Natural killer cell (primary cell): ENCODE measurements at regions not wholly inside any gene's neighbourhood (a gene's known extent, or its start where the extent isn't known, plus 50 kb on each side); places are given as distances from the start of the nearest gene placed in this dataset.

ENCODE experiments used
- ATAC-seq, 3 donors: fragments of 150-1000 bp in 2 of 3; fragments of 200-7000 bp in 1 of 3; cut with Tn5 transposase; 1 replicate in 1 of 3; 2 replicates in 2 of 3; pipeline ENCODE4 v1.10.0; 2021; ENCODE audit warnings: mild to moderate bottlenecking in 2 of 3, moderate library complexity in 2 of 3
- DNase-seq, 2 donors: peaks; one replicate each; pipeline versions ENCODE4 v3.0.0 to v3.0.0-alpha.2; 2013 to 2021; ENCODE audit warnings: mixed read lengths in 1 of 2
- H3K27ac ChIP-seq: one replicate; pipeline ENCODE4 v1.5.1; 2013; ENCODE audit warnings: mild to moderate bottlenecking, low read length
- H3K27me3 ChIP-seq: one replicate; pipeline ENCODE4 v1.6.1; 2013; ENCODE audit warnings: low read length; ENCODE audit not compliant: control insufficient read depth, insufficient read depth
- H3K36me3 ChIP-seq: one replicate; pipeline ENCODE4 v1.6.1; 2013; ENCODE audit warnings: low read length; ENCODE audit not compliant: control insufficient read depth, insufficient read depth
- H3K4me1 ChIP-seq: one replicate; pipeline ENCODE4 v1.6.1; 2013; ENCODE audit warnings: low read length; ENCODE audit not compliant: control insufficient read depth, insufficient read depth
- H3K4me3 ChIP-seq: one replicate; pipeline ENCODE4 v1.5.1; 2013; ENCODE audit warnings: low read length
- H3K9me3 ChIP-seq: one replicate; pipeline ENCODE4 v1.6.1; 2013; ENCODE audit warnings: low read length; ENCODE audit not compliant: control insufficient read depth, insufficient read depth
- H3K27ac Mint-ChIP-seq, 2 donors: one replicate each; pipeline ENCODE4 v1.8.0; 2022; ENCODE audit warnings: mild to moderate bottlenecking in 2 of 2, mixed read lengths in 2 of 2, moderate library complexity in 1 of 2
- H3K27me3 Mint-ChIP-seq, 2 donors: one replicate each; pipeline ENCODE4 v1.8.0; 2022; ENCODE audit warnings: low read depth in 2 of 2, mixed read lengths in 2 of 2
- H3K36me3 Mint-ChIP-seq: one replicate; pipeline ENCODE4 v1.8.0; 2022; ENCODE audit warnings: mixed read lengths
- H3K4me1 Mint-ChIP-seq, 2 donors: one replicate each; pipeline ENCODE4 v1.8.0; 2022; ENCODE audit warnings: mixed read lengths in 2 of 2
- H3K4me3 Mint-ChIP-seq: one replicate; pipeline ENCODE4 v1.8.0; 2022; ENCODE audit warnings: mild to moderate bottlenecking, moderate library complexity, mixed read lengths
- H3K9me3 Mint-ChIP-seq, 2 donors: one replicate each; pipeline ENCODE4 v1.8.0; 2022; ENCODE audit warnings: mixed read lengths in 2 of 2
- WGBS: methylation state at CpG from one replicate; pipeline ENCODE4 v1.1.7; 2013; ENCODE audit warnings: missing lambda C conversion rate; ENCODE audit not compliant: insufficient coverage; 5-methylcytosine and 5-hydroxymethylcytosine counted together
- intact Hi-C: fragments of 100-400 bp; cut with micrococcal nuclease; formaldehyde crosslinking; loops from one replicate; pipeline ENCODE4 v1.14.2; 2022
- TF ChIP-seq, protein P1 (sequence below): fragments of 200-600 bp; IDR thresholded peaks from one replicate; pipeline ENCODE4 v1.8.0; 2022; ENCODE audit warnings: antibody characterized with exemption

DNA sequence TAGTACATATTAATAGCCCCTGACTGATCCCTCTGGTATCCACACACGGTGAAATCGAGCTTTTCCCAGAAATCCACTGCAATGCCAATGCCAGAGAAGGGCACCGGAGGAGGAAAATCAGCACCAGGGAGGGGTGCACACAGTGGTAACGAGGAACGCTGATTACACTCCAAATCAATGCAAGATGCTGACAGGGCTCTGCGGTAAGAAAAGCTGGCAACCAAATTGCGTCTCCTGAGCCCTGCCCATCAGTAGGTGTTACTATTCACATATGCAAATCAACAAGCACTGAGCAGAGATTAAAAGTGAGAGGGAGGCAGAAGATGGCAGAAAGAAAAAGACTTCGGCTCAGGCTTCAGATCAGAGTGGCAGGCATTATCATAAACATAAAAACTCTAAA lies 159.1 kb downstream of the RPS29 start:
- Mint-ChIP-seq H3K9me3 (peaks cover 7 to 11% of the 10 kb centered on the region in 2 donors), H3K4me3 (no peak overlapping the region), H3K36me3 (peaks cover 19% of the 10 kb centered on the region), H3K4me1 (no peaks in the 10 kb centered on the region), H3K27me3 (peaks cover 18 to 19% of the 10 kb centered on the region in 2 donors), H3K27ac (no peak overlapping the region)
- WGBS = 45% methylated on average over 7 of the region's 8 CpGs
- Histone ChIP-seq H3K36me3 (no peaks in the 10 kb centered on the region), H3K9me3 (no peaks in the 10 kb centered on the region), H3K27ac (no peak overlapping the region), H3K4me1 (no peaks in the 10 kb centered on the region), H3K27me3 (no peaks in the 10 kb centered on the region), H3K4me3 (no peak overlapping the region)
- TF ChIP-seq, protein P1, sequence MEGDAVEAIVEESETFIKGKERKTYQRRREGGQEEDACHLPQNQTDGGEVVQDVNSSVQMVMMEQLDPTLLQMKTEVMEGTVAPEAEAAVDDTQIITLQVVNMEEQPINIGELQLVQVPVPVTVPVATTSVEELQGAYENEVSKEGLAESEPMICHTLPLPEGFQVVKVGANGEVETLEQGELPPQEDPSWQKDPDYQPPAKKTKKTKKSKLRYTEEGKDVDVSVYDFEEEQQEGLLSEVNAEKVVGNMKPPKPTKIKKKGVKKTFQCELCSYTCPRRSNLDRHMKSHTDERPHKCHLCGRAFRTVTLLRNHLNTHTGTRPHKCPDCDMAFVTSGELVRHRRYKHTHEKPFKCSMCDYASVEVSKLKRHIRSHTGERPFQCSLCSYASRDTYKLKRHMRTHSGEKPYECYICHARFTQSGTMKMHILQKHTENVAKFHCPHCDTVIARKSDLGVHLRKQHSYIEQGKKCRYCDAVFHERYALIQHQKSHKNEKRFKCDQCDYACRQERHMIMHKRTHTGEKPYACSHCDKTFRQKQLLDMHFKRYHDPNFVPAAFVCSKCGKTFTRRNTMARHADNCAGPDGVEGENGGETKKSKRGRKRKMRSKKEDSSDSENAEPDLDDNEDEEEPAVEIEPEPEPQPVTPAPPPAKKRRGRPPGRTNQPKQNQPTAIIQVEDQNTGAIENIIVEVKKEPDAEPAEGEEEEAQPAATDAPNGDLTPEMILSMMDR = no peak
- no peak for ATAC-seq
- DNase-seq = no peak
- intact Hi-C loops = no loop called here

DNA sequence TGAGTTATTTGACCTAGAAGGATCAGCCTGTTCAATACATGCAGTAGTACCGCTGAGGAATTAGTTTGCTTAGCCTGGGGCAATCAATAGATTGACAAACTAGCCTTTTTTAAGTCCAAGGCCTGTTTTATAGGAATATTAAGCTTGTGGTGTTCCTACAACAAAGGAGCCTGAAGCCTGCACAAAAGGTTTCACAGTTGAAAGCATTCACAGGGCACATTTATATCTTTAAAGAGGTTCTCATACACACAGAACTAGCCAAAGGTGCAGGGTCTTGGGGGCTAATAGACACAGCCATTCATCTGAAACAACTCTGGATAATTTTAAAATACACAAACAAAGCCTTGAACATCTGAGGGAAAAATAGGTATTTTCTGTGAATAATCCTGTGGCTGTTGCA lies 160.3 kb downstream of the RPS29 start:
- peaks cover 17 to 18% of the 10 kb centered on the region in 2 donors for H3K27me3 Mint-ChIP-seq
- peaks cover 7% of the 10 kb centered on the region for H3K36me3 Mint-ChIP-seq
- Histone ChIP-seq H3K4me1 (no peaks in the 10 kb centered on the region), H3K4me3 (no peak overlapping the region), H3K27me3 (no peaks in the 10 kb centered on the region), H3K27ac (no peak overlapping the region), H3K9me3 (no peaks in the 10 kb centered on the region), H3K36me3 (no peaks in the 10 kb centered on the region)
- H3K4me3 Mint-ChIP-seq = no peak overlapping the region
- intact Hi-C loops = no loop called here
- no peaks in the 10 kb centered on the region for H3K4me1 Mint-ChIP-seq
- H3K27ac Mint-ChIP-seq = no peak overlapping the region
- WGBS = 100% methylated on average over 1 of the region's 1 CpG
- TF ChIP-seq, protein P1 = no peak
- DNase-seq (no peak), ATAC-seq (no peak)
- H3K9me3 Mint-ChIP-seq = peaks cover 3 to 6% of the 10 kb centered on the region in 2 donors

DNA sequence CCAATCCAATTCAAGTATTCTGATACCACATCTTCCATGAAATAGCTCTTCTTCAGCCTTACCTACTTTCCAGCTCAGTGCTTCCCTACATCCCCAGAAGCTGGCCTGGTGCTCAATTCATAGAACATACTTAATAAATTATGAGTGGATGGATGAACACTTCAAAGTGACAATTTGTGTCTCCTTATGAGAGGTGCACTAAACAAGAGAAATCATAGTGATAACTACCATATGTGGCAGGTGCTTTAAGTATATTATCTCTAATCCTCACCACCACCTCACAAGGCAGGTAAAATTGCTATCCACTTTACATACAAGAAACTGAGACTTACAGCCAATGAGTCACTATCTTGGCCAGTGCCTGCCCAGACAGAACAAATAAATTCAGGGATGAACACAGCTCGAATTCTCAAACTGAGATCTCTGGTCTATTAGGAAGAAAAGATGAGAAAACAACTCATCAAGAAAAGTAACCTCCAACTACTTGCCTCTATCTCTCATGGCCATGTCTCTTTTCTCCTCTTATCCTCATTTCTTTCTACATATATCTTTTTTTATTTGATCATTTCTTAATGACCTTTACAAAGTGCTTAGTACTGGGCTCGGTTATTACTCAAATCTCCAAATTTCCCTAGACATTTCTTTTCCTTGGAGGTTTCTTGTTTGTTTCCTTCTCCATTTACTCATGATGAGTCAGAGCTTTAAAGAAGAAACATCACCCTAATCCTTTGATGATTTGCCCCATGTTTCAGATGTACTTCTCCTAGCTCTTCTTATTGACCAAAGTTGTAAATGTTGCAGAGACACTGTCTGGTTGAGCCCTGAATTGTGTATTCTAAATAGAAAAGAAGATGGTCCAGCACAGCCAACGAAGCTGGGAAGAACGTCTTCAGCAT lies 161.5 kb downstream of the RPS29 start:
- no peak overlapping the region for H3K27ac Mint-ChIP-seq
- Histone ChIP-seq H3K36me3 (no peaks in the 10 kb centered on the region), H3K27ac (no peak overlapping the region), H3K9me3 (no peaks in the 10 kb centered on the region), H3K4me1 (no peaks in the 10 kb centered on the region), H3K27me3 (no peaks in the 10 kb centered on the region), H3K4me3 (no peak overlapping the region)
- H3K4me3 Mint-ChIP-seq = no peak overlapping the region
- no peak for ATAC-seq
- peaks cover 13 to 19% of the 10 kb centered on the region in 2 donors for H3K27me3 Mint-ChIP-seq
- no peaks in the 10 kb centered on the region for H3K4me1 Mint-ChIP-seq
- WGBS = 76% methylated on average over 3 of the region's 4 CpGs
- TF ChIP-seq, protein P1 = no peak
- no peaks in the 10 kb centered on the region for H3K9me3 Mint-ChIP-seq
- H3K36me3 Mint-ChIP-seq = no peaks in the 10 kb centered on the region
- intact Hi-C loops = no loop called here
- DNase-seq = no peak

DNA sequence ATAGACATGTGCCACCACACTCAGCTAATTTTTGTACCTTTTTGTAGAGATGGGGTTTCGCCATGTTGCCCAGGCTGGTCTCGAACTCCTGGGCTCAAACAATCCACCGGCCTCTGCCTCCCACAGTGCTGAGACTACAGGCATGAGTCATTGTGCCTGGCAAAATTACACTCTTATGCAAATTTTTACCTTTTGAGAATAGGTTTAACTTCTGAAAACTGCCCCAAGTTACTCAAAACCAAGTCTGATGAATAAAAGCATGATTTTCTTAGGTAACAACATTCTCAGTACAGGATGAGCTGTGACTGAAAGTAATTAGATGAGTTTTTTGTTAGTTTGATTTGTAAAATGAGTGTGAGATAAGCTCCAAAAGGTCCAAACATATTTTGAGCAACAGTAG lies 166.0 kb downstream of the RPS29 start:
- no peaks in the 10 kb centered on the region for H3K9me3 Mint-ChIP-seq
- H3K9me3 ChIP-seq = no peaks in the 10 kb centered on the region
- ATAC-seq (no peak), DNase-seq (no peak)
- H3K4me3 ChIP-seq = no peak overlapping the region
- H3K36me3 Mint-ChIP-seq = no peaks in the 10 kb centered on the region
- H3K27me3 ChIP-seq = no peaks in the 10 kb centered on the region
- WGBS = 78% methylated on average over 3 of the region's 3 CpGs
- no peaks in the 10 kb centered on the region for H3K4me1 ChIP-seq
- TF ChIP-seq, protein P1 = no peak
- H3K27ac ChIP-seq = no peak overlapping the region
- H3K4me3 Mint-ChIP-seq = no peak overlapping the region
- no peaks in the 10 kb centered on the region for H3K36me3 ChIP-seq
- no peak overlapping the region for H3K27ac Mint-ChIP-seq
- H3K27me3 Mint-ChIP-seq = peaks cover 16 to 28% of the 10 kb centered on the region in 2 donors
- intact Hi-C loops = no loop called here
- no peaks in the 10 kb centered on the region for H3K4me1 Mint-ChIP-seq
